22Rv1 (cell line): ENCODE measurements at regions not wholly inside any gene's neighbourhood (a gene's known extent, or its start where the extent isn't known, plus 50 kb on each side); places are given as distances from the start of the nearest gene placed in this dataset.

Experiments used
- ZFX ChIP-seq: fragments of 450-650 bp; IDR thresholded peaks from 2 replicates; pipeline ENCODE4 v1.6.1; 2017; ENCODE audit warnings: antibody characterized with exemption, borderline replicate concordance
- TF ChIP-seq, protein P1 (sequence below): fragments of 450-650 bp; IDR thresholded peaks from 2 replicates; pipeline ENCODE4 v1.5.1; 2017; ENCODE audit warnings: mild to moderate bottlenecking

DNA sequence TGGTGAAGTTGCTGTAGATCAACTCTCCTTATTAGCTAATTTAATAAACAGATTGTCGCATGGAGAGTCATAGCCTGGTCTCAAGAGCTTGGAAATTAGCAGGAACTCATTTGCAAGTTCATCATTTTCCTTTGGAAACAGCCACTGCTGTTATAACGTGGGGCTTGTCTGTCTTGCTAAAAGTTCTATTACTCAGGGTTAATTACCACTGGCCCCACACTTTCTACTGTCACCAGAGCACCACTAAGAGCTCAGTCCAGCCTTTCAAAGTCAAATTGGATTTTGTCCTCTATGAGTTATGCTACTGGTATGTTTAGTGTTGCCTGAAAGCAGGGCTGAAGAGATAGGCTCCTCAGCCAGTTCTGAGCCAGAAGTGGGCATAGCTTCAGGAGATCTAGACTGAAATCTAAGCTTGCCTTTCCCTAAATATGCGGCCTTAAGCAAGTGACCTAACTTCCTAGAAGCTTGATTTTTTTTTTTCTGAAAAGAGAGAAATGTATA, 292.2 kb downstream of the INSC start:
- TF ChIP-seq, protein P1, sequence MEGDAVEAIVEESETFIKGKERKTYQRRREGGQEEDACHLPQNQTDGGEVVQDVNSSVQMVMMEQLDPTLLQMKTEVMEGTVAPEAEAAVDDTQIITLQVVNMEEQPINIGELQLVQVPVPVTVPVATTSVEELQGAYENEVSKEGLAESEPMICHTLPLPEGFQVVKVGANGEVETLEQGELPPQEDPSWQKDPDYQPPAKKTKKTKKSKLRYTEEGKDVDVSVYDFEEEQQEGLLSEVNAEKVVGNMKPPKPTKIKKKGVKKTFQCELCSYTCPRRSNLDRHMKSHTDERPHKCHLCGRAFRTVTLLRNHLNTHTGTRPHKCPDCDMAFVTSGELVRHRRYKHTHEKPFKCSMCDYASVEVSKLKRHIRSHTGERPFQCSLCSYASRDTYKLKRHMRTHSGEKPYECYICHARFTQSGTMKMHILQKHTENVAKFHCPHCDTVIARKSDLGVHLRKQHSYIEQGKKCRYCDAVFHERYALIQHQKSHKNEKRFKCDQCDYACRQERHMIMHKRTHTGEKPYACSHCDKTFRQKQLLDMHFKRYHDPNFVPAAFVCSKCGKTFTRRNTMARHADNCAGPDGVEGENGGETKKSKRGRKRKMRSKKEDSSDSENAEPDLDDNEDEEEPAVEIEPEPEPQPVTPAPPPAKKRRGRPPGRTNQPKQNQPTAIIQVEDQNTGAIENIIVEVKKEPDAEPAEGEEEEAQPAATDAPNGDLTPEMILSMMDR: no peak
- no peak for TF ChIP-seq ZFX
